CD14-positive monocyte (primary cell): ENCODE measurements at regions not wholly inside any gene's neighbourhood (a gene's known extent, or its start where the extent isn't known, plus 50 kb on each side); places are given as distances from the start of the nearest gene placed in this dataset.

ENCODE experiments used
- DNase-seq, 3 donors: peaks; one replicate each; pipeline ENCODE4 v3.0.0-alpha.2; 2011 to 2022
- H2AFZ ChIP-seq: 2 replicates; pipeline ENCODE4 v1.6.0; 2012; ENCODE audit warnings: mild to moderate bottlenecking, low read depth, low read length, inconsistent platforms; ENCODE audit not compliant: insufficient read depth, poor library complexity, severe bottlenecking
- H3K27ac ChIP-seq, 2 donors: 1 replicate in 1 of 2; 2 replicates in 1 of 2; pipeline ENCODE4 v1.5.1; 2012 to 2013; ENCODE audit warnings: low read length in 2 of 2, control low read depth in 1 of 2, inconsistent platforms in 1 of 2, low read depth in 1 of 2, mild to moderate bottlenecking in 1 of 2
- H3K27me3 ChIP-seq, 2 donors: one replicate each; pipeline versions ENCODE4 v1.6.0 to v1.6.1; 2011 to 2013; ENCODE audit warnings: low read length in 2 of 2; ENCODE audit not compliant: control insufficient read depth in 2 of 2, insufficient read depth in 2 of 2
- H3K36me3 ChIP-seq, 2 donors: replicated peaks in 1 of 2; 1 replicate in 1 of 2; 2 replicates in 1 of 2; pipeline versions ENCODE4 v1.5.1 to v1.6.1; 2012 to 2013; ENCODE audit warnings: low read length in 2 of 2, control low read depth in 1 of 2, inconsistent platforms in 1 of 2, mild to moderate bottlenecking in 1 of 2; ENCODE audit not compliant: insufficient read depth in 2 of 2, control insufficient read depth in 1 of 2
- H3K4me1 ChIP-seq, 2 donors: 1 replicate in 1 of 2; 2 replicates in 1 of 2; pipeline versions ENCODE4 v1.5.1 to v1.6.1; 2012 to 2013; ENCODE audit warnings: low read length in 2 of 2, control low read depth in 1 of 2, inconsistent platforms in 1 of 2, mild to moderate bottlenecking in 1 of 2, moderate library complexity in 1 of 2; ENCODE audit not compliant: insufficient read depth in 2 of 2, control insufficient read depth in 1 of 2
- H3K4me2 ChIP-seq: replicated peaks from 2 replicates; pipeline ENCODE3; 2012; ENCODE audit warnings: low read length, moderate library complexity, mild to moderate bottlenecking; ENCODE audit not compliant: poor library complexity, severe bottlenecking; ENCODE audit errors: extremely low read depth
- H3K4me3 ChIP-seq, 3 experiments: fragments of 200-600 bp in 1 of 3; sonication (generic) in 1 of 3; replicated peaks in 1 of 3; 1 replicate in 2 of 3; 2 replicates in 1 of 3; pipeline ENCODE4 v1.5.1; 2011 to 2013; ENCODE audit warnings: low read length in 3 of 3, mild to moderate bottlenecking in 3 of 3, control low read depth in 2 of 3, low read depth in 2 of 3, inconsistent platforms in 1 of 3, moderate library complexity in 1 of 3
- H3K79me2 ChIP-seq: 2 replicates; pipeline ENCODE4 v1.6.0; 2012; ENCODE audit warnings: mild to moderate bottlenecking, control low read depth, inconsistent platforms, low read length, moderate library complexity; ENCODE audit not compliant: insufficient read depth
- H3K9ac ChIP-seq: 2 replicates; pipeline ENCODE4 v1.6.0; 2017; ENCODE audit warnings: low read length, mild to moderate bottlenecking; ENCODE audit not compliant: insufficient read depth, poor library complexity, severe bottlenecking
- H3K9me3 ChIP-seq, 2 donors: replicated peaks in 1 of 2; 1 replicate in 1 of 2; 2 replicates in 1 of 2; pipeline versions ENCODE4 v1.5.1 to v1.6.1; 2012 to 2013; ENCODE audit warnings: low read length in 2 of 2, control low read depth in 1 of 2; ENCODE audit not compliant: control insufficient read depth in 1 of 2, insufficient read depth in 1 of 2
- H4K20me1 ChIP-seq: 2 replicates; pipeline ENCODE4 v1.6.0; 2012; ENCODE audit warnings: mild to moderate bottlenecking, low read length, control low read depth, moderate library complexity; ENCODE audit not compliant: insufficient read depth
- H3K27ac Mint-ChIP-seq, 7 donors: one replicate each; pipeline ENCODE4 v1.8.0; 2020; ENCODE audit warnings: mild to moderate bottlenecking in 7 of 7, mixed read lengths in 7 of 7, moderate library complexity in 6 of 7, inconsistent platforms in 2 of 7
- H3K27me3 Mint-ChIP-seq, 3 donors: one replicate each; pipeline ENCODE4 v1.8.0; 2021 to 2022; ENCODE audit warnings: low read depth in 3 of 3, mild to moderate bottlenecking in 3 of 3, mixed read lengths in 3 of 3, moderate library complexity in 3 of 3, inconsistent platforms in 1 of 3
- H3K36me3 Mint-ChIP-seq, 2 donors: one replicate each; pipeline ENCODE4 v1.8.0; 2020; ENCODE audit warnings: mixed read lengths in 2 of 2, inconsistent platforms in 1 of 2, mild to moderate bottlenecking in 1 of 2
- H3K4me1 Mint-ChIP-seq: one replicate; pipeline ENCODE4 v1.8.0; 2020; ENCODE audit warnings: mild to moderate bottlenecking, mixed read lengths
- H3K4me3 Mint-ChIP-seq, 2 donors: one replicate each; pipeline ENCODE4 v1.8.0; 2020; ENCODE audit warnings: mild to moderate bottlenecking in 2 of 2, mixed read lengths in 2 of 2, moderate library complexity in 1 of 2
- H3K9me3 Mint-ChIP-seq, 7 donors: one replicate each; pipeline ENCODE4 v1.8.0; 2020 to 2022; ENCODE audit warnings: mixed read lengths in 7 of 7, mild to moderate bottlenecking in 6 of 7, moderate library complexity in 6 of 7, inconsistent platforms in 2 of 7
- CTCF ChIP-seq: fragments of 200-600 bp; IDR thresholded peaks from one replicate; pipeline ENCODE4 v1.8.0; 2022; ENCODE audit warnings: antibody characterized with exemption, mild to moderate bottlenecking
- WGBS: methylation state at CpG from one replicate; pipeline ENCODE4 v1.1.5; 2013; ENCODE audit warnings: missing lambda C conversion rate; ENCODE audit not compliant: insufficient coverage; 5-methylcytosine and 5-hydroxymethylcytosine counted together
- intact Hi-C, 2 donors: fragments of 100-400 bp; cut with micrococcal nuclease; formaldehyde crosslinking; loops; one replicate each; pipeline versions ENCODE4 v1.15.0 to v1.15.1; 2023

DNA sequence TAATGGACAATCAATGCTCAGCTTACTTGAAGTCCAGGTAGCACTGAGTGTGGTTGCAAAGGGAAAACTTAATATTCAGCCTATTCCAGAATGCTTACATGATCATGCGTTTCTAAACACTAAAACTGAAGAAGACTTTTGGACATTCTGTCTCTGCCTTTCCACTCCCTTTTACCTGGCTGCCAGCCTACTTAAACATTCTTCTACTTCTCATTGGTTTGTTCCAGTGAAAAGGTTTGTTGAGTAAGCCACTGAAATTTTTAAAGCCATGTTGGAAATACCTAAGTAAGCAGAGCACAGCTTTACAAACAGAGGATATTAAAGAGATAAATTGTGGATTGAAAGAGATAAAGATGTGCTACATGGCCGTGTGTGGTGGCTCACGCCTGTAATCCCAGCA lies 1280.8 kb upstream of the AUTS2 start:
- Histone ChIP-seq H3K4me2 (no peak overlapping the region), H3K9me3 (peaks cover 25 to 41% of the 10 kb centered on the region in 2 donors), H4K20me1 (no peaks in the 10 kb centered on the region), H2AFZ (no peak overlapping the region), H3K4me3 (no peak overlapping the region), H3K27ac (no peak overlapping the region), H3K27me3 (no peaks in the 10 kb centered on the region), H3K36me3 (no peaks in the 10 kb centered on the region), H3K4me1 (no peaks in the 10 kb centered on the region), H3K9ac (no peak overlapping the region), H3K79me2 (no peaks in the 10 kb centered on the region)
- WGBS: no CpG with 5 or more reads among the region's 3 CpGs
- Mint-ChIP-seq H3K4me1 (no peaks in the 10 kb centered on the region), H3K9me3 (peaks cover 3 to 41% (median 24%) of the 10 kb centered on the region in 7 donors), H3K27ac (no peak overlapping the region), H3K4me3 (no peak overlapping the region), H3K36me3 (no peaks in the 10 kb centered on the region), H3K27me3 (no peaks in the 10 kb centered on the region)
- DNase-seq: no peak
- intact Hi-C loops: no loop called here
- TF ChIP-seq CTCF: no peak

GRCh38 chr7:68319061-68319460 lies 1279.2 kb upstream of the AUTS2 start:
- Histone ChIP-seq H3K27me3 (no peaks in the 10 kb centered on the region), H2AFZ (no peak overlapping the region), H3K36me3 (no peaks in the 10 kb centered on the region), H3K4me2 (no peak overlapping the region), H3K4me1 (no peaks in the 10 kb centered on the region), H3K9ac (no peak overlapping the region), H3K27ac (no peak overlapping the region), H4K20me1 (no peaks in the 10 kb centered on the region), H3K4me3 (no peak overlapping the region), H3K9me3 (peaks cover 16 to 43% of the 10 kb centered on the region in 2 donors), H3K79me2 (no peaks in the 10 kb centered on the region)
- no peaks in the 10 kb centered on the region for H3K36me3 Mint-ChIP-seq
- peaks cover 5 to 35% (median 17%) of the 10 kb centered on the region in 7 donors for H3K9me3 Mint-ChIP-seq
- TF ChIP-seq CTCF: no peak
- H3K4me1 Mint-ChIP-seq: no peaks in the 10 kb centered on the region
- no peak overlapping the region for H3K27ac Mint-ChIP-seq
- peaks cover 0 to 3% (median 0%) of the 10 kb centered on the region in 3 donors for H3K27me3 Mint-ChIP-seq
- H3K4me3 Mint-ChIP-seq: no peak overlapping the region
- DNase-seq: no peak
- intact Hi-C loops: no loop called here
